ENCODE measurements at regions not wholly inside any gene's neighbourhood (a gene's known extent, or its start where the extent isn't known, plus 50 kb on each side); places are given as distances from the start of the nearest gene placed in this dataset.

GRCh38 chr3:124572851-124573405, 157.3 kb upstream of the UMPS start:
- Histone ChIP-seq H3K4me1 (no peaks in the 10 kb centered on the region), H3K27ac (no peak overlapping the region), H3K9me3 (no peaks in the 10 kb centered on the region), H3K36me3 (no peaks in the 10 kb centered on the region), H3K4me3 (no peak overlapping the region), H3K27me3 (no peaks in the 10 kb centered on the region)
- no peak for TF ChIP-seq CTCF (IDR thresholded peaks at IDR 0.05)
- no peak for TF ChIP-seq POLR2A (IDR thresholded peaks at IDR 0.05)
- no peak for TF ChIP-seq POLR2AphosphoS5 (IDR thresholded peaks at IDR 0.05)
- intact Hi-C loops (cut with DNase I; ENCODE audit: low total_unique reads), result no loop called here
- no peak for DNase-seq (ENCODE audit: low spot score in 2 of 2)

- TF ChIP-seq POLR2A (IDR thresholded peaks at IDR 0.05) (no peak), POLR2AphosphoS5 (IDR thresholded peaks at IDR 0.05) (no peak), CTCF (IDR thresholded peaks at IDR 0.05) (no peak)
- Histone ChIP-seq H3K27me3 (no peaks in the 10 kb centered on the region), H3K36me3 (no peaks in the 10 kb centered on the region), H3K9me3 (no peaks in the 10 kb centered on the region), H3K4me3 (no peak overlapping the region), H3K27ac (no peak overlapping the region), H3K4me1 (no peaks in the 10 kb centered on the region)
- no peak for DNase-seq (ENCODE audit: low spot score in 2 of 2)
- intact Hi-C loops (cut with DNase I; ENCODE audit: low total_unique reads), result no loop called here
These were observed 156.2 kb upstream of the UMPS start for GRCh38 chr3:124574012-124574411.

- intact Hi-C loops (cut with DNase I; ENCODE audit: low total_unique reads), result loop anchor here (5.0 kb wide), 1 partner anchor 1155 kb away; no protein-coding TSS in a partner anchor
- DNase-seq (ENCODE audit: low spot score in 2 of 2), result no peak
- TF ChIP-seq CTCF (IDR thresholded peaks at IDR 0.05), result no peak
- TF ChIP-seq POLR2A (IDR thresholded peaks at IDR 0.05), result no peak
- TF ChIP-seq POLR2AphosphoS5 (IDR thresholded peaks at IDR 0.05), result no peak
- Histone ChIP-seq H3K36me3 (no peaks in the 10 kb centered on the region), H3K27me3 (no peaks in the 10 kb centered on the region), H3K9me3 (no peaks in the 10 kb centered on the region), H3K4me1 (no peaks in the 10 kb centered on the region), H3K27ac (no peak overlapping the region), H3K4me3 (no peak overlapping the region)
These were observed 153.4 kb upstream of the UMPS start for GRCh38 chr3:124576565-124577493.

GRCh38 chr3:124577494-124578167, 152.6 kb upstream of the UMPS start:
- no peak for DNase-seq (ENCODE audit: low spot score in 2 of 2)

More at GRCh38 chr3:124577494-124578167, 152.6 kb upstream of the UMPS start:
- Histone ChIP-seq H3K36me3 (no peaks in the 10 kb centered on the region), H3K4me3 (no peak overlapping the region), H3K9me3 (no peaks in the 10 kb centered on the region), H3K4me1 (no peaks in the 10 kb centered on the region), H3K27ac (no peak overlapping the region), H3K27me3 (no peaks in the 10 kb centered on the region)
- intact Hi-C loops (cut with DNase I; ENCODE audit: low total_unique reads), result loop anchor here (5.0 kb wide), 1 partner anchor 1155 kb away; no protein-coding TSS in a partner anchor
- TF ChIP-seq CTCF (IDR thresholded peaks at IDR 0.05), result no peak
- no peak for TF ChIP-seq POLR2A (IDR thresholded peaks at IDR 0.05)
- TF ChIP-seq POLR2AphosphoS5 (IDR thresholded peaks at IDR 0.05), result no peak
